EL (cell line): ENCODE measurements at regions not wholly inside any gene's neighbourhood (a gene's known extent, or its start where the extent isn't known, plus 50 kb on each side); places are given as distances from the start of the nearest gene placed in this dataset.

Experiments
- DNase-seq: peaks from one replicate; pipeline ENCODE4 v3.0.0-alpha.2; 2016

DNA sequence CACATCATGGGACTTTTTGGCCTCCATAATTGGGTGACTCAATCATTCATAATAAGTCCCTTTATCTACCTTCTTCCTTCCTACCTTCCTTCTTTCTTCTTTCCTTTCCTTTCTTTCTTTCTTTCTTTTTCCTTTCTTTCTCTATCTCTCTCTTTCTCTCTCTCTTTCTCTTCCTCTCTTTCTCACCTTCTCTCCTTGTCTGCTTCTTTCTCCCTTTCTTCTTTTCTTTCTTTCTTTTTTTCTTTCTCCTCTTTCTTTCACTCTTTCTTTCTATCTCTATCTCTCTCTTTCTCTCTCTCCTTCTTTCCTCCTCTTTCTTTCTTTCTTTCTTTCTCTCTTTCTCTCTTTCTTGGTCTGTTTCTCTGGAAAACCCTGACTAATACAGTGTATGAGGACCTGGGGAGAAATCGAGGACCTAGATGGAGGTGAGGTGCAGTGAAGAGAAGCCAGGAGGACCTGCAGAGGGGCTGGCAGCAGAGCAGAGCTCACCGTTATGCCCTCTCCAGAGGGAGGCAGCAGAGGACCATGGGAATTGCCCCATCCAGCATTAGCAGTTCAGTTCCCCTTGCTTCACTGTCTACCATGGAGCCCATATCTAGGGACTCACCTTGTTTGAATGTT, 52.7 kb upstream of the BTRC start:
- peak; percentile 53 for DNase-seq

DNA sequence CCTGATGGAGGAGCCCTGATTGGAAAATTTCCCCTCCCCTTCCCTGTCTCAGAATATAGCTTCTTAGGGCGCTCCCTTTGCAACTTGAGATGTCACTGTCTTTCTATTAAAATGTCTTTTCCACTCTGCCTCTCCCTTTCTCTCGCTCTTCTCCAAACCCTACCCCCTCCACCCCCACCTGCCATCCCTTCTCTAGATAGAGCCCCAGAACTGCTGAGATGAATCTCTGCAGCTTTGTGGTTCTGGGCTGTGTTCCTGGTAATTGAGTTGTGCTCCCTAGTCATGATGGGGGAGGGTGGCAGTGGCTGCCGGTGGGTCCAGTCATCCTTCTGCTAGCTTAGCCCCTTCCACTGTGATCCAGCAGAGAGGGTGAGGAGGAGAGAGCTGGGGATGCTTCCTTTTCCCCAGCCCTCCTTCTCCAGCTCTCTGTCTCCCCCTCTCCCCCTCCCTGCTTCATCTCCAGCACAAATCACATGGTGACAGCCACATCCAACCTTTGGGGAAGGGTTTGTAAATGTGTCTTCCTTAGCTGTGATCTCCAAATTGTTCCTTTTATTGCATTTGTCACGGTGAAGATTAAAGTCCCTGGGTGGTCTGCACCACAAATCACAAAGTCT, 50.8 kb upstream of the BTRC start:
- no peak for DNase-seq
